ENCODE measurements at regions not wholly inside any gene's neighbourhood (a gene's known extent, or its start where the extent isn't known, plus 50 kb on each side); places are given as distances from the start of the nearest gene placed in this dataset.

GRCh38 chr14:100446572-100446971, 123.4 kb downstream of the SLC25A47 start:
- H3K36me3 ChIP-seq (ENCODE audit: control insufficient read depth, insufficient read depth, low read length): no peaks in the 10 kb centered on the region
- no peak overlapping the region for H3K9ac ChIP-seq (ENCODE audit: low read length)
- no peaks in the 10 kb centered on the region for H3K27me3 ChIP-seq (ENCODE audit: control insufficient read depth, insufficient read depth, low read length)
- no peaks in the 10 kb centered on the region for H3K4me1 ChIP-seq (ENCODE audit: control insufficient read depth, insufficient read depth, low read length)
- H3K4me3 ChIP-seq (ENCODE audit: low read length): no peak overlapping the region
- H3K9me3 ChIP-seq (ENCODE audit: control insufficient read depth, low read length): no peaks in the 10 kb centered on the region

GRCh38 chr14:100448376-100448775, 125.2 kb downstream of the SLC25A47 start:
- Histone ChIP-seq H3K9me3 (ENCODE audit: control insufficient read depth, low read length) (no peaks in the 10 kb centered on the region), H3K27me3 (ENCODE audit: control insufficient read depth, insufficient read depth, low read length) (no peaks in the 10 kb centered on the region), H3K4me3 (ENCODE audit: low read length) (no peak overlapping the region), H3K36me3 (ENCODE audit: control insufficient read depth, insufficient read depth, low read length) (no peaks in the 10 kb centered on the region), H3K4me1 (ENCODE audit: control insufficient read depth, insufficient read depth, low read length) (no peaks in the 10 kb centered on the region), H3K9ac (ENCODE audit: low read length) (no peak overlapping the region)

DNA sequence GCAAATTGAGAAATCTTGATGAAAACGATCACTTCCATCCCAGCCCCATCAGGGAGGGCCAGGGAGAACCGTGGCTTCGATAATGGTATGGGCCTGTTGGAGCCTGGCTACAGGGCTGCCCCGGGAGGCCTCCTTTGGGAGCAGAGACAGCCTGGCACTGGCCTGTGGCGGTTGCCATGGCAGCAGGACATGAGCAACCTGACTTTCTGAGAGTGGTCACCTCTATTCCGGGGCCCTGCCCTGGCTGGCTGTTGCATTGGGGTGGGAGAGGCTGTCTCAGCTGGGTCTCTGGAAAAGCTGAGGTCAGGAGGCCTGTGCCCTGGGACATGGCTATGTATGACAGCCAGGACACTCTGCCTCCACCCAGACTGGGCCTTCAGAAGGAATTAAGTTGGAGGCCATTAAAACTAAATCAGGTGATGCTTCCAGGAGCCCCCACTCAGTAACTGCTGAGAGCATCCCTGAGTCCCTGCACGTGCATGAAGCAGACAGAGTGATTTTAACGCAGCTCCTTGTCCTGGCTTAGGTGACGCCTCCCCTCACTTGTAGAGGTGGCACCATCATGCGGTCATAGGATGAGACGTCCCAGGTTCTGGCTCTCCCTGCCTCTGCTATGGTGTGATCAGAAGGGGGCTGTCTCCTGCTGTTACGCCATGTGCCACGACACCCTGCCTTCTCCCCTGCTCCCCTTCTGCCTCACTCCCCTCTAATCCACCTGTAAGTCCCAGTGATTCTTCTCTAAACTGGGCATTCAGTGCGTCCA, 126.3 kb downstream of the SLC25A47 start:
- Histone ChIP-seq H3K9me3 (ENCODE audit: control insufficient read depth, low read length) (no peaks in the 10 kb centered on the region), H3K36me3 (ENCODE audit: control insufficient read depth, insufficient read depth, low read length) (no peaks in the 10 kb centered on the region), H3K4me3 (ENCODE audit: low read length) (no peak overlapping the region), H3K27me3 (ENCODE audit: control insufficient read depth, insufficient read depth, low read length) (no peaks in the 10 kb centered on the region), H3K9ac (ENCODE audit: low read length) (no peak overlapping the region), H3K4me1 (ENCODE audit: control insufficient read depth, insufficient read depth, low read length) (no peaks in the 10 kb centered on the region)

- Histone ChIP-seq H3K4me3 (ENCODE audit: low read length) (no peak overlapping the region), H3K9ac (ENCODE audit: low read length) (no peak overlapping the region), H3K36me3 (ENCODE audit: control insufficient read depth, insufficient read depth, low read length) (no peaks in the 10 kb centered on the region), H3K4me1 (ENCODE audit: control insufficient read depth, insufficient read depth, low read length) (no peaks in the 10 kb centered on the region), H3K9me3 (ENCODE audit: control insufficient read depth, low read length) (no peaks in the 10 kb centered on the region), H3K27me3 (ENCODE audit: control insufficient read depth, insufficient read depth, low read length) (no peaks in the 10 kb centered on the region)
These were observed 126.9 kb downstream of the SLC25A47 start for GRCh38 chr14:100450049-100450448.

DNA sequence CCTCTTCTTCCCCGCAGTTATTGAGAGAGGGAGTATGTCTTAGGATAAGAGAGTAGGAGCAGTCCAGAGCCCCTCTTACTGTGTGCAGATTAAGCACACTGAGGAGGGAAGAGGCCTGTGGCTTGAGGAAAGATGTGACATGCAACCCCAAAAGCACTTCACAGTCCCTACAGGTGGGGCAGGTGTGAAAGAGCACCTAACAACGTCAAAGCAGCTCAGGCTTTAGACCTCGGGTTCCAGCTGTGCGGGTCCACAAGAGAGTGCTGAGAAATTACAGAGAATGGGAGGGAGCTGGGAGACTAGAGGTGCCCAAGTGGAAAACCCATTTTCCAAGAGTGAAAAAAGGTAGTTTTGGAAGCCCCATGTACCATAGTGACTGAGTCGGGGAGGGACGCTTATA, 127.6 kb downstream of the SLC25A47 start:
- Histone ChIP-seq H3K9ac (ENCODE audit: low read length) (no peak overlapping the region), H3K36me3 (ENCODE audit: control insufficient read depth, insufficient read depth, low read length) (no peaks in the 10 kb centered on the region), H3K4me1 (ENCODE audit: control insufficient read depth, insufficient read depth, low read length) (no peaks in the 10 kb centered on the region), H3K4me3 (ENCODE audit: low read length) (no peak overlapping the region), H3K27me3 (ENCODE audit: control insufficient read depth, insufficient read depth, low read length) (no peaks in the 10 kb centered on the region), H3K9me3 (ENCODE audit: control insufficient read depth, low read length) (no peaks in the 10 kb centered on the region)

DNA sequence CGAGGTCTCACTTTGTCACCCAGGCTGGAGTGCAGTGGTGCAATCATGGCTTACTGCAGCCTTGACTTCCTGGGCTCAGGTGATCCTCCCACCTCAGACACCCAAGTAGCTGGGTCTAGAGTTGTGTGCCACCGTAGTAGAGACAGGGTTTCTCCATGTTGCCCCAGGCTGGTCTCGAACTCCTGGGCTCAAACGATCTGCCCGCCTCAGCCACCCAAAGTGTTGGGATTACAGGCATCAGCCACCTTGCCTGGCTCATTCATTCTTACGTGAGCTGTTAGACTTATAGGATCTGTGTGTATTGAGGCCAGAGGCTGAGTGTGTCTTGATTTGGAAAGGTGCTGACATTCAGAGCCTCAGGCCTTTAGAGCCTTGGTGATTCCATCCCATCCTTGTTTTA, 128.1 kb downstream of the SLC25A47 start:
- H3K36me3 ChIP-seq (ENCODE audit: control insufficient read depth, insufficient read depth, low read length): no peaks in the 10 kb centered on the region
- H3K27me3 ChIP-seq (ENCODE audit: control insufficient read depth, insufficient read depth, low read length): no peaks in the 10 kb centered on the region
- no peak overlapping the region for H3K9ac ChIP-seq (ENCODE audit: low read length)
- H3K9me3 ChIP-seq (ENCODE audit: control insufficient read depth, low read length): no peaks in the 10 kb centered on the region
- H3K4me1 ChIP-seq (ENCODE audit: control insufficient read depth, insufficient read depth, low read length): no peaks in the 10 kb centered on the region
- no peak overlapping the region for H3K4me3 ChIP-seq (ENCODE audit: low read length)

GRCh38 chr14:100453930-100454329, 130.8 kb downstream of the SLC25A47 start:
- no peak overlapping the region for H3K4me3 ChIP-seq (ENCODE audit: low read length)
- H3K27me3 ChIP-seq (ENCODE audit: control insufficient read depth, insufficient read depth, low read length): no peaks in the 10 kb centered on the region
- no peaks in the 10 kb centered on the region for H3K4me1 ChIP-seq (ENCODE audit: control insufficient read depth, insufficient read depth, low read length)
- H3K9me3 ChIP-seq (ENCODE audit: control insufficient read depth, low read length): no peaks in the 10 kb centered on the region
- no peak overlapping the region for H3K9ac ChIP-seq (ENCODE audit: low read length)
- H3K36me3 ChIP-seq (ENCODE audit: control insufficient read depth, insufficient read depth, low read length): no peaks in the 10 kb centered on the region

DNA sequence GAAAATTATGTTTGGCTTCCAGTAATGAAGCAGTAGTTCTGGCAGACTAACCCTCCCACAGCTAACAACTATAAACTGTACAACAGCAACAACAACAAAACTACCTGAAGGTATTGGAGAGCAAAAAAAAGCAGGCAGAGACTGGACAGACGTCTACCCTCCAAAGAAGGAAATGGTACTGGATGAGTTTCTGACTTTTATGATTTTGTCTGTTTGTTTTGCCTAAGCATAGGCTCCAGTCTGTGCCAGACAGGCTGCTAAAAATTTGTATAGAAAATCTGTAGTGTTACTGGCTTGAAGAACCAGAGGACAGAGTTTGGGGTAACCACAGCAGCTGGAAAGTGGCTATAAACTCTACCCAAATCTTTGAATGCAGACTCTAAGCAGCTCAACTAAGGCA, 131.3 kb downstream of the SLC25A47 start:
- Histone ChIP-seq H3K4me3 (ENCODE audit: low read length) (no peak overlapping the region), H3K9ac (ENCODE audit: low read length) (no peak overlapping the region), H3K9me3 (ENCODE audit: control insufficient read depth, low read length) (no peaks in the 10 kb centered on the region), H3K4me1 (ENCODE audit: control insufficient read depth, insufficient read depth, low read length) (no peaks in the 10 kb centered on the region), H3K36me3 (ENCODE audit: control insufficient read depth, insufficient read depth, low read length) (no peaks in the 10 kb centered on the region), H3K27me3 (ENCODE audit: control insufficient read depth, insufficient read depth, low read length) (no peaks in the 10 kb centered on the region)

DNA sequence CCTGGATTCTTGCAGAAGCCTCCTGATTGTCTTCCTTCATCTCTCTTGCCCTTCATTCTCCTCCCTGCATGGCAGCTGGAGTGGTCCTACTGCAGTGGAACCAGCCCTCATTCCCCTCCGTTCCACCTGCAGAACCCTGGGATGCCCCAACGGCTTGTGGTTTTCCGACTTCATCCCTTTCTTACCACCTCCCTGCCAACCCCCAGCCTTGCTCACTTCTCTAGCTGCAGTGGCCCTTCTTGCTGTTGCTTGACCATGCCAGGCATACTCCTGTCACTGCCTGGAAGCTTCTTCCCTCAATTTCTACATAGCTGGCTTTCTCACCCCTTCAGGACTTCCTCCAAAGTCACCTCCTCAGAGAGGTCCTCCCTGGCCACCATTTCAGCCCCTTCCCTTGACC, 123.3 kb downstream of the BEGAIN start:
- Histone ChIP-seq H3K4me3 (ENCODE audit: low read length) (no peak overlapping the region), H3K4me1 (ENCODE audit: control insufficient read depth, insufficient read depth, low read length) (no peaks in the 10 kb centered on the region), H3K9me3 (ENCODE audit: control insufficient read depth, low read length) (no peaks in the 10 kb centered on the region), H3K36me3 (ENCODE audit: control insufficient read depth, insufficient read depth, low read length) (no peaks in the 10 kb centered on the region), H3K27me3 (ENCODE audit: control insufficient read depth, insufficient read depth, low read length) (no peaks in the 10 kb centered on the region), H3K9ac (ENCODE audit: low read length) (no peak overlapping the region)

DNA sequence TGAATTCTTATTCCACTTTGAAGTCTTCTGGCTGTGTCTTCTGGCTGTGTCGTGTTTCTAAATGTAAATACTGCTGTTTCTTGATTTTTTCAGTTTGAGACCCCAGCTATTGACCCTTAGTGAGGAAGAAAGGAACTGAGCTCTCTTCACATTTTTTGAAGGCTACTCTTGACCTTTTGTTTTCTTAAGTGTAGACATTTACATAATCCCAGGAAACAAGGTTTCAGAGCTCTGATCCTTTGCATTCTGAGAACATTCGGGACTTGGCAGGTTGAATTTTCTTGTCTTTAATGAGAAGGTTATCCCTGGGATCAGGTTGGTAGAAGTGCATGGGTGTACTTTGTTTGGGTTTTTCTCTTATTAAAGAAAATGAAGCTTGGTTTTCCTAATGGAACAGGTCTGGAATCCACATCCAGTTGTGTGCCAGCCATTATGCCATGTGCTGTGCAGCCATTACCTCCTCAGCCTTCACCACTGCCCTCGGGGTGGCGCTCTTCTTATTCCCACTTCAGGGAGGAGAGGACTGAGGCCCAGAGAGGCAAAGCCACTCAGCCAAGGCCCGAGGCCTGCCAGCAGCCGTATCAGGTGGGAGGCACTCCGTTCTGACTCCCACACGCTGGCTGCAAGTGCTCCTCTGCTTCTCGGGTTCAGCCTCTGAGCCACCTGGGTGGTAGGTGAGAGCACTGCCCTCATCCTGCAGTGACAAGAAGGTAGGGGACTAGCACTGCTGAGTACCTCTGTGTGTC, 120.9 kb downstream of the BEGAIN start:
- H3K9me3 ChIP-seq (ENCODE audit: control insufficient read depth, low read length): no peaks in the 10 kb centered on the region
- no peak overlapping the region for H3K9ac ChIP-seq (ENCODE audit: low read length)
- H3K36me3 ChIP-seq (ENCODE audit: control insufficient read depth, insufficient read depth, low read length): no peaks in the 10 kb centered on the region
- H3K4me1 ChIP-seq (ENCODE audit: control insufficient read depth, insufficient read depth, low read length): no peaks in the 10 kb centered on the region
- H3K27me3 ChIP-seq (ENCODE audit: control insufficient read depth, insufficient read depth, low read length): no peaks in the 10 kb centered on the region
- H3K4me3 ChIP-seq (ENCODE audit: low read length): no peak overlapping the region

DNA sequence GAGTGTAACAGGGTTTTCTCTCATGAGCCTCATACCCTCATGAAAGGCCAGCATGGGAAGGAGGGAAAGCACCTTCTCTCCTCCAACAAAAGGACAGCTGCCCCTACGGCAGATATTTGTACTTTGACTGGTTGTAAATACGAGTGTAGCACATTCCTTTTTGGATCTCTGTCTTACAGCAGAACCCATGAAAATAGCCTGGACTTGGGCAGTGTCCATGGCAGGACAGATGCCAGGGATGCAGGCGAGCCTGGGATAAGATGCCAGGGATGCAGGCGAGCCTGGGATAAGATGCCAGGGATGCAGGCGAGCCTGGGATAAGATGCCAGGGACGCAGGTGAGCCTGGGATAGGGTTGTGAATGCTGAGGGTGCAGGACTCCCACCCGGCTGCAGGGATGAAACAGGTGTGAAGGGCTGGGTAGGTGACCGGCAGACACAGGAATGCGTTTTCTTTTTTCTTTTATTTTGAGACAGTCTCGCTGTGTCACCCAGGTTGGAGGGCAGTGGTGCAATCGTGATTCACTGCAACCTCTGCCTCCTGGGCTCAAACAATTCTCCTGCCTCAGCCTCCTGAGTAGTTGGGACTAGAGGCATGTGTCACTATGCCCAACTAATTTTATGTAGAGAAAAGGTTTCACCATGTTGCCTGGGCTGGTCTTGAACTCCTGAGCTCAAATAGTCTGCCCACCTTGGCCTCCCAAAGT, 120.0 kb downstream of the BEGAIN start:
- Histone ChIP-seq H3K4me1 (ENCODE audit: control insufficient read depth, insufficient read depth, low read length) (peaks cover 8% of the 10 kb centered on the region), H3K27me3 (ENCODE audit: control insufficient read depth, insufficient read depth, low read length) (no peaks in the 10 kb centered on the region), H3K9ac (ENCODE audit: low read length) (no peak overlapping the region), H3K9me3 (ENCODE audit: control insufficient read depth, low read length) (no peaks in the 10 kb centered on the region), H3K36me3 (ENCODE audit: control insufficient read depth, insufficient read depth, low read length) (no peaks in the 10 kb centered on the region), H3K4me3 (ENCODE audit: low read length) (no peak overlapping the region)

DNA sequence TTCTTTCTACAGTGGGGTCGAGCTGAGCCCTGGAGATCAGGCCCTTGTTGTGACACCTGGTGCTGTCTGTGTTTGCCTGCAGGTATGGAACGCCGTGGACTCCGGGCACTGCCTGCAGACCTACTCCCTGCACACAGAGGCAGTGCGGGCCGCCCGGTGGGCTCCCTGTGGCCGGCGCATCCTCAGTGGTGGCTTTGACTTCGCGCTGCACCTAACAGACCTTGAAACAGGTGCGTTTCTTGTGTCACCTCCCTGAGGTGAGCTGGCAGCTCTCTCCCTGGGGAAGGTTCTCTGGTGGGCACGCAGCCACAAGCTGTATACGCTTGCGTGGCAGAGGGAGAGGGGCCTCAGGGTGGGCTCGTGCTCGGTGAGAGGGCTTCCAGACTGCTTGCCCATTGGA, 119.3 kb downstream of the BEGAIN start:
- Histone ChIP-seq H3K9ac (ENCODE audit: low read length) (no peak overlapping the region), H3K27me3 (ENCODE audit: control insufficient read depth, insufficient read depth, low read length) (no peaks in the 10 kb centered on the region), H3K9me3 (ENCODE audit: control insufficient read depth, low read length) (no peaks in the 10 kb centered on the region), H3K36me3 (ENCODE audit: control insufficient read depth, insufficient read depth, low read length) (no peaks in the 10 kb centered on the region), H3K4me1 (ENCODE audit: control insufficient read depth, insufficient read depth, low read length) (peaks cover 8% of the 10 kb centered on the region), H3K4me3 (ENCODE audit: low read length) (no peak overlapping the region)
